MCF 10A (cell line): ENCODE measurements at regions not wholly inside any gene's neighbourhood (a gene's known extent, or its start where the extent isn't known, plus 50 kb on each side); places are given as distances from the start of the nearest gene placed in this dataset.

Experiments
- BruUV-seq: library from RNA; stranded (reverse); fragments of 400-500 nt; replicated peaks from 2 replicates; lab custom pipeline; 2021; lab: Mats Ljungman, UMichigan
- CTCF ChIA-PET: fragments of 300-600 bp; sonication (Branson Sonifier 250); formaldehyde crosslinking; extraction: SDS; loops from one replicate; lab custom pipeline; 2021; ENCODE audit warnings: antibody characterized with exemption, inconsistent platforms; lab: Yijun Ruan, JAX
- POLR2A ChIA-PET: fragments of 300-600, 350-650 bp; sonication (Branson Sonifier 250); formaldehyde crosslinking; extraction: SDS; loops from one replicate; lab custom pipeline; 2020; ENCODE audit warnings: antibody characterized with exemption, inconsistent platforms; lab: Yijun Ruan, JAX
- DNase-seq: peaks from one replicate; pipeline ENCODE4 v3.0.0-alpha.2; 2018; ENCODE audit not compliant: unreplicated experiment
- H3K27ac Mint-ChIP-seq: one replicate; pipeline ENCODE4 v1.8.0; 2022; ENCODE audit warnings: mild to moderate bottlenecking, low read depth, mixed read lengths; ENCODE audit not compliant: unreplicated experiment
- H3K27me3 Mint-ChIP-seq: one replicate; pipeline ENCODE4 v1.8.0; 2022; ENCODE audit warnings: mixed read lengths; ENCODE audit not compliant: insufficient read depth, unreplicated experiment
- H3K36me3 Mint-ChIP-seq: one replicate; pipeline ENCODE4 v1.8.0; 2022; ENCODE audit warnings: mild to moderate bottlenecking, moderate library complexity, mixed read lengths; ENCODE audit not compliant: insufficient read depth, unreplicated experiment
- H3K4me1 Mint-ChIP-seq: one replicate; pipeline ENCODE4 v1.8.0; 2022; ENCODE audit warnings: mixed read lengths; ENCODE audit not compliant: insufficient read depth, unreplicated experiment
- H3K4me3 Mint-ChIP-seq: one replicate; pipeline ENCODE4 v1.8.0; 2022; ENCODE audit warnings: mild to moderate bottlenecking, moderate library complexity, mixed read lengths; ENCODE audit not compliant: unreplicated experiment
- H3K9me3 Mint-ChIP-seq: one replicate; pipeline ENCODE4 v1.8.0; 2022; ENCODE audit warnings: mixed read lengths; ENCODE audit not compliant: unreplicated experiment
- intact Hi-C: fragments of 100-400 bp; cut with micrococcal nuclease; formaldehyde crosslinking; loops from 2 replicates; pipeline ENCODE4 v1.14.1; 2022
- TF ChIP-seq, protein P1 (sequence below): fragments of 200-600 bp; IDR thresholded peaks from one replicate; pipeline ENCODE4 v1.8.0; 2022; ENCODE audit warnings: antibody characterized with exemption, mild to moderate bottlenecking; ENCODE audit not compliant: unreplicated experiment

GRCh38 chr20:58571356-58571692 lies 56.1 kb upstream of the APCDD1L start:
- Mint-ChIP-seq H3K27me3 (peaks cover 21% of the 10 kb centered on the region), H3K9me3 (no peaks in the 10 kb centered on the region), H3K4me3 (no peak overlapping the region), H3K36me3 (peaks cover 6% of the 10 kb centered on the region), H3K27ac (no peak overlapping the region), H3K4me1 (no peaks in the 10 kb centered on the region)
- DNase-seq, result no peak
- BruUV-seq, result no TSS peak
- intact Hi-C loops, result no loop called here
- TF ChIP-seq, protein P1, sequence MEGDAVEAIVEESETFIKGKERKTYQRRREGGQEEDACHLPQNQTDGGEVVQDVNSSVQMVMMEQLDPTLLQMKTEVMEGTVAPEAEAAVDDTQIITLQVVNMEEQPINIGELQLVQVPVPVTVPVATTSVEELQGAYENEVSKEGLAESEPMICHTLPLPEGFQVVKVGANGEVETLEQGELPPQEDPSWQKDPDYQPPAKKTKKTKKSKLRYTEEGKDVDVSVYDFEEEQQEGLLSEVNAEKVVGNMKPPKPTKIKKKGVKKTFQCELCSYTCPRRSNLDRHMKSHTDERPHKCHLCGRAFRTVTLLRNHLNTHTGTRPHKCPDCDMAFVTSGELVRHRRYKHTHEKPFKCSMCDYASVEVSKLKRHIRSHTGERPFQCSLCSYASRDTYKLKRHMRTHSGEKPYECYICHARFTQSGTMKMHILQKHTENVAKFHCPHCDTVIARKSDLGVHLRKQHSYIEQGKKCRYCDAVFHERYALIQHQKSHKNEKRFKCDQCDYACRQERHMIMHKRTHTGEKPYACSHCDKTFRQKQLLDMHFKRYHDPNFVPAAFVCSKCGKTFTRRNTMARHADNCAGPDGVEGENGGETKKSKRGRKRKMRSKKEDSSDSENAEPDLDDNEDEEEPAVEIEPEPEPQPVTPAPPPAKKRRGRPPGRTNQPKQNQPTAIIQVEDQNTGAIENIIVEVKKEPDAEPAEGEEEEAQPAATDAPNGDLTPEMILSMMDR, result no peak
- ChIA-PET POLR2A (no interaction called here), CTCF (interaction anchor here (0.7 kb wide), 1 partner anchor 904 kb away, joined by 4 read pairs; no protein-coding TSS in a partner anchor)

GRCh38 chr20:58570204-58570859 lies 55.1 kb upstream of the APCDD1L start:
- no TSS peak for BruUV-seq
- Mint-ChIP-seq H3K36me3 (peaks cover 6% of the 10 kb centered on the region), H3K4me1 (no peaks in the 10 kb centered on the region), H3K27me3 (peaks cover 22% of the 10 kb centered on the region), H3K27ac (no peak overlapping the region), H3K4me3 (no peak overlapping the region), H3K9me3 (no peaks in the 10 kb centered on the region)
- TF ChIP-seq, protein P1, result no peak
- CTCF ChIA-PET, result no interaction called here
- no peak for DNase-seq
- POLR2A ChIA-PET, result no interaction called here
- intact Hi-C loops, result no loop called here

DNA sequence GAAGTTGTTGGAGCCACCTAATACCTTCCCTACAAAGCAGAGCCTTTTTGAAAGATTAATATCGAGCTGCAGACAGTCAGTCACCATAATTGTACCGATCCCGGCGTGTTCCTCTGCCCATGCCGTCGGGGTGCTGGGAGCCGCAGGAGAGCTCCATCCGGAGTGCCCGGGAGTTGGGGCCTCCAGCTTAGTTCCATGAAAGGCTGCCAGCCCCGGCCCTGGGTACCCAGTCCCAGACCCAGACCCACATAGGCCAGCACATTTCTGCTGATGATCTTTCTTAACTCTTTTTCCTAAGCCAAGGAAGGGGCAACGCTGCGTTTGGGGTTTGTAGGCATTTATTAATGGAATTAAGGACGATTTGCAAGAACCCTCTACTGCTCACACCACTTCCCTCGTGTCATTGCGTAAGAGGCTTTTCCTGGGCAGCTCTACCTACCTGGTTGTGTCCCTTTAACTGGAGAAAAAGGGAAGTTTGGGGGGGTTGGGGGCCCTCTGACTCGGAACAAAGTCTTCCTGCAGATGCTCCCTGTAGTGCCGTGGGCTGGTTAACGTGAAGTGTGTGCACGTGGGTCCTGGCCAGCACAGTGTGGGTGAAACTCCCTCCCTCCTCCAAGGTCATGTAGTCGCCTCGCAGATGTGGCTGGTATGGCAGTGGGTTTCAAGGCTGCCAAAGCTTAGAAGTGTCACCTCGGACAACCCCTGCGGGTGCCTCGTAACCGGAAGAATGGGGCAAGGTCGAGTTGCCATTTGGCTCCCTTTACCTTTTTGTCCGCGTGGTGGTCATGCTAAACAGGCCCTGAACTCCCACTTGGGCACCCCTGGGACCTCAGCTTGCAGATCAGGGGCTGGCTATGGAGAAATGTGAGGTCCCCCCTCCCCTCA lies 54.3 kb upstream of the APCDD1L start:
- TF ChIP-seq, protein P1, result no peak
- DNase-seq, result no peak
- BruUV-seq, result no TSS peak
- H3K27ac Mint-ChIP-seq, result no peak overlapping the region
- intact Hi-C loops, result no loop called here
- ChIA-PET CTCF (interaction anchor here (0.6 kb wide), 2 partner anchors 73 to 122 kb away, joined by 3 read pairs; no protein-coding TSS in a partner anchor), POLR2A (interaction anchor here (0.9 kb wide), 1 partner anchor 21 kb away, joined by 3 read pairs; no protein-coding TSS in a partner anchor)
- H3K9me3 Mint-ChIP-seq, result no peaks in the 10 kb centered on the region
- no peaks in the 10 kb centered on the region for H3K4me1 Mint-ChIP-seq
- no peak overlapping the region for H3K4me3 Mint-ChIP-seq
- H3K27me3 Mint-ChIP-seq, result peaks cover 22% of the 10 kb centered on the region
- peaks cover 6% of the 10 kb centered on the region for H3K36me3 Mint-ChIP-seq
